Natural killer cell (primary cell): ENCODE measurements at regions not wholly inside any gene's neighbourhood (a gene's known extent, or its start where the extent isn't known, plus 50 kb on each side); places are given as distances from the start of the nearest gene placed in this dataset.
"Not testable (repeated sequence)": the region's sequence is repeated elsewhere in the genome, so short reads cannot be mapped to it uniquely, and the experiment has no call there.

Experiments used
- ATAC-seq, 3 donors: fragments of 150-1000 bp in 2 of 3; fragments of 200-7000 bp in 1 of 3; cut with Tn5 transposase; 1 replicate in 1 of 3; 2 replicates in 2 of 3; pipeline ENCODE4 v1.10.0; 2021; ENCODE audit warnings: mild to moderate bottlenecking in 2 of 3, moderate library complexity in 2 of 3
- DNase-seq, 2 donors: peaks; one replicate each; pipeline versions ENCODE4 v3.0.0 to v3.0.0-alpha.2; 2013 to 2021; ENCODE audit warnings: mixed read lengths in 1 of 2
- H3K27ac ChIP-seq: one replicate; pipeline ENCODE4 v1.5.1; 2013; ENCODE audit warnings: mild to moderate bottlenecking, low read length
- H3K27me3 ChIP-seq: one replicate; pipeline ENCODE4 v1.6.1; 2013; ENCODE audit warnings: low read length; ENCODE audit not compliant: control insufficient read depth, insufficient read depth
- H3K36me3 ChIP-seq: one replicate; pipeline ENCODE4 v1.6.1; 2013; ENCODE audit warnings: low read length; ENCODE audit not compliant: control insufficient read depth, insufficient read depth
- H3K4me1 ChIP-seq: one replicate; pipeline ENCODE4 v1.6.1; 2013; ENCODE audit warnings: low read length; ENCODE audit not compliant: control insufficient read depth, insufficient read depth
- H3K4me3 ChIP-seq: one replicate; pipeline ENCODE4 v1.5.1; 2013; ENCODE audit warnings: low read length
- H3K9me3 ChIP-seq: one replicate; pipeline ENCODE4 v1.6.1; 2013; ENCODE audit warnings: low read length; ENCODE audit not compliant: control insufficient read depth, insufficient read depth
- H3K27ac Mint-ChIP-seq, 2 donors: one replicate each; pipeline ENCODE4 v1.8.0; 2022; ENCODE audit warnings: mild to moderate bottlenecking in 2 of 2, mixed read lengths in 2 of 2, moderate library complexity in 1 of 2
- H3K27me3 Mint-ChIP-seq, 2 donors: one replicate each; pipeline ENCODE4 v1.8.0; 2022; ENCODE audit warnings: low read depth in 2 of 2, mixed read lengths in 2 of 2
- H3K36me3 Mint-ChIP-seq: one replicate; pipeline ENCODE4 v1.8.0; 2022; ENCODE audit warnings: mixed read lengths
- H3K4me1 Mint-ChIP-seq, 2 donors: one replicate each; pipeline ENCODE4 v1.8.0; 2022; ENCODE audit warnings: mixed read lengths in 2 of 2
- H3K4me3 Mint-ChIP-seq: one replicate; pipeline ENCODE4 v1.8.0; 2022; ENCODE audit warnings: mild to moderate bottlenecking, moderate library complexity, mixed read lengths
- H3K9me3 Mint-ChIP-seq, 2 donors: one replicate each; pipeline ENCODE4 v1.8.0; 2022; ENCODE audit warnings: mixed read lengths in 2 of 2
- WGBS: methylation state at CpG from one replicate; pipeline ENCODE4 v1.1.7; 2013; ENCODE audit warnings: missing lambda C conversion rate; ENCODE audit not compliant: insufficient coverage; 5-methylcytosine and 5-hydroxymethylcytosine counted together
- intact Hi-C: fragments of 100-400 bp; cut with micrococcal nuclease; formaldehyde crosslinking; loops from one replicate; pipeline ENCODE4 v1.14.2; 2022
- TF ChIP-seq, protein P1 (sequence below): fragments of 200-600 bp; IDR thresholded peaks from one replicate; pipeline ENCODE4 v1.8.0; 2022; ENCODE audit warnings: antibody characterized with exemption

- no peaks in the 10 kb centered on the region for H3K27me3 Mint-ChIP-seq
- Histone ChIP-seq H3K36me3 (no peaks in the 10 kb centered on the region), H3K4me1 (no peaks in the 10 kb centered on the region), H3K4me3 (no peak overlapping the region), H3K27me3 (no peaks in the 10 kb centered on the region), H3K27ac (no peak overlapping the region), H3K9me3 (no peaks in the 10 kb centered on the region)
- WGBS: no CpG with 5 or more reads among the region's 2 CpGs
- H3K36me3 Mint-ChIP-seq: no peaks in the 10 kb centered on the region
- no peaks in the 10 kb centered on the region for H3K9me3 Mint-ChIP-seq
- no peak overlapping the region for H3K4me3 Mint-ChIP-seq
- no peak for DNase-seq
- intact Hi-C loops: no loop called here
- no peak for ATAC-seq
- no peak overlapping the region for H3K27ac Mint-ChIP-seq
- no peaks in the 10 kb centered on the region for H3K4me1 Mint-ChIP-seq
- TF ChIP-seq, protein P1, sequence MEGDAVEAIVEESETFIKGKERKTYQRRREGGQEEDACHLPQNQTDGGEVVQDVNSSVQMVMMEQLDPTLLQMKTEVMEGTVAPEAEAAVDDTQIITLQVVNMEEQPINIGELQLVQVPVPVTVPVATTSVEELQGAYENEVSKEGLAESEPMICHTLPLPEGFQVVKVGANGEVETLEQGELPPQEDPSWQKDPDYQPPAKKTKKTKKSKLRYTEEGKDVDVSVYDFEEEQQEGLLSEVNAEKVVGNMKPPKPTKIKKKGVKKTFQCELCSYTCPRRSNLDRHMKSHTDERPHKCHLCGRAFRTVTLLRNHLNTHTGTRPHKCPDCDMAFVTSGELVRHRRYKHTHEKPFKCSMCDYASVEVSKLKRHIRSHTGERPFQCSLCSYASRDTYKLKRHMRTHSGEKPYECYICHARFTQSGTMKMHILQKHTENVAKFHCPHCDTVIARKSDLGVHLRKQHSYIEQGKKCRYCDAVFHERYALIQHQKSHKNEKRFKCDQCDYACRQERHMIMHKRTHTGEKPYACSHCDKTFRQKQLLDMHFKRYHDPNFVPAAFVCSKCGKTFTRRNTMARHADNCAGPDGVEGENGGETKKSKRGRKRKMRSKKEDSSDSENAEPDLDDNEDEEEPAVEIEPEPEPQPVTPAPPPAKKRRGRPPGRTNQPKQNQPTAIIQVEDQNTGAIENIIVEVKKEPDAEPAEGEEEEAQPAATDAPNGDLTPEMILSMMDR: no peak
Measured at GRCh38 chr7:13117103-13117502, 429.7 kb downstream of the ARL4A start.

- TF ChIP-seq, protein P1: no peak
- Mint-ChIP-seq H3K27ac (no peak overlapping the region), H3K9me3 (no peaks in the 10 kb centered on the region), H3K36me3 (no peaks in the 10 kb centered on the region), H3K4me1 (no peaks in the 10 kb centered on the region), H3K27me3 (no peaks in the 10 kb centered on the region), H3K4me3 (no peak overlapping the region)
- Histone ChIP-seq H3K36me3 (no peaks in the 10 kb centered on the region), H3K4me1 (no peaks in the 10 kb centered on the region), H3K4me3 (no peak overlapping the region), H3K9me3 (no peaks in the 10 kb centered on the region), H3K27ac (no peak overlapping the region), H3K27me3 (no peaks in the 10 kb centered on the region)
- DNase-seq (no peak), ATAC-seq (no peak)
- intact Hi-C loops: no loop called here
Measured at GRCh38 chr7:13117592-13117991, 430.2 kb downstream of the ARL4A start.

GRCh38 chr7:13124629-13125028 lies 437.2 kb downstream of the ARL4A start:
- not testable (repeated sequence) for H3K27me3 Mint-ChIP-seq, H3K27ac Mint-ChIP-seq

DNA sequence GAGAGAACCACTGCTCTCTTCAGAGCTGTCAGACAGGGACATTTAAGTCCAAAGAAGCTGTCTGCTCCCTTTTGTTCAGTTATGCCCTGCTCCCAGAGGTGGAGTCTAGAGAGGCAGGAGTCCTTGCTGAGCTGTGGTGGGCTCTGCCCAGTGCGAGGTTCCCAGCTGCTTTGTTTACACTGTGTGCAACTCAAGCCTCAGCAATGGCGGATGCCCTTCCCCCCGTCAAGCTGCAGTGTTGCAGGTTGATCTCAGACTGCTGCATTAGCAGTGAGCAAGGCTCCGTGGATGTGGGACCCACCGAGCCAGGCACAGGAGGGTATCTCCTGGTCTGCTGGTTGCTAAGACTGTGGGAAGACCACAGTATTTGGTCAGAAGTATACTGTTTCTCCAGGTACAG lies 438.9 kb downstream of the ARL4A start:
- Histone ChIP-seq H3K36me3 (no peaks in the 10 kb centered on the region), H3K27ac (no peak overlapping the region), H3K27me3 (no peaks in the 10 kb centered on the region), H3K4me1 (no peaks in the 10 kb centered on the region), H3K4me3 (no peak overlapping the region), H3K9me3 (no peaks in the 10 kb centered on the region)
- TF ChIP-seq, protein P1: no peak
- intact Hi-C loops: no loop called here
- ATAC-seq (no peak), DNase-seq (no peak)
- WGBS: 88% methylated on average over 5 of the region's 5 CpGs
- no peak overlapping the region for H3K4me3 Mint-ChIP-seq
- no peaks in the 10 kb centered on the region for H3K36me3 Mint-ChIP-seq
- H3K9me3 Mint-ChIP-seq: peaks cover 8 to 11% of the 10 kb centered on the region in 2 donors
- no peaks in the 10 kb centered on the region for H3K27me3 Mint-ChIP-seq
- no peaks in the 10 kb centered on the region for H3K4me1 Mint-ChIP-seq
- H3K27ac Mint-ChIP-seq: no peak overlapping the region

More at GRCh38 chr7:13124629-13125028, 437.2 kb downstream of the ARL4A start:
- ATAC-seq, H3K36me3 ChIP-seq, H3K27me3 ChIP-seq, H3K4me3 Mint-ChIP-seq, H3K36me3 Mint-ChIP-seq, DNase-seq, H3K27ac ChIP-seq, intact Hi-C loops, H3K9me3 ChIP-seq, H3K4me1 Mint-ChIP-seq, H3K4me3 ChIP-seq, H3K4me1 ChIP-seq: not testable (repeated sequence)
- peaks cover 8 to 11% of the 10 kb centered on the region in 2 donors for H3K9me3 Mint-ChIP-seq
- WGBS: 97% methylated on average over 2 of the region's 2 CpGs
